Activated CD4-positive, alpha-beta T cell treated with anti-CD3 and anti-CD28 coated beads, Interleukin-10, Interleukin-2, amounts not matched to agents 100 ng/mL and 50 ng/mL, durations not matched to agents 16 hours and 8 hours (primary cell): ENCODE measurements at regions not wholly inside any gene's neighbourhood (a gene's known extent, or its start where the extent isn't known, plus 50 kb on each side); places are given as distances from the start of the nearest gene placed in this dataset.
"Not testable (repeated sequence)": the region's sequence is repeated elsewhere in the genome, so short reads cannot be mapped to it uniquely, and the experiment has no call there.

ENCODE experiments used
- DNase-seq: peaks from one replicate; pipeline ENCODE4 v3.0.0-alpha.2; 2020

- DNase-seq, result no peak
Observed at GRCh38 chr2:52622266-52622665, 1145.3 kb upstream of the CHAC2 start.

- DNase-seq, result no peak
Observed at GRCh38 chr2:52613064-52613463, 1154.5 kb upstream of the CHAC2 start.

GRCh38 chr2:52611759-52612158, 1155.8 kb upstream of the CHAC2 start:
- DNase-seq, result no peak

- no peak for DNase-seq
Observed at GRCh38 chr2:52608030-52608429, 1159.6 kb upstream of the CHAC2 start.

GRCh38 chr2:52597346-52597745, 1170.3 kb upstream of the CHAC2 start:
- DNase-seq, result no peak

- no peak for DNase-seq
Observed at GRCh38 chr2:52594026-52594425, 1173.6 kb upstream of the CHAC2 start.

GRCh38 chr2:52584071-52584470, 1183.5 kb upstream of the CHAC2 start:
- not testable (repeated sequence) for DNase-seq

GRCh38 chr2:52572469-52572894, 1195.1 kb upstream of the CHAC2 start:
- no peak for DNase-seq

GRCh38 chr2:52571380-52572347, 1195.9 kb upstream of the CHAC2 start:
- DNase-seq, result no peak

- no peak for DNase-seq
Observed at GRCh38 chr2:52570716-52571115, 1196.9 kb upstream of the CHAC2 start.

- no peak for DNase-seq
Observed at GRCh38 chr2:52563151-52563550, 1204.5 kb upstream of the CHAC2 start.

- no peak for DNase-seq
Observed at GRCh38 chr2:52558265-52558664, 1209.3 kb upstream of the CHAC2 start.

GRCh38 chr2:52542297-52542696, 1225.3 kb upstream of the CHAC2 start:
- no peak for DNase-seq

GRCh38 chr2:52539026-52539970, 1228.3 kb upstream of the CHAC2 start:
- no peak for DNase-seq

GRCh38 chr2:52537588-52537987, 1230.0 kb upstream of the CHAC2 start:
- DNase-seq, result no peak

GRCh38 chr2:52536929-52537460, 1230.6 kb upstream of the CHAC2 start:
- DNase-seq, result no peak

GRCh38 chr2:52532956-52533355, 1234.6 kb upstream of the CHAC2 start:
- DNase-seq, result no peak

- no peak for DNase-seq
Observed at GRCh38 chr2:52526735-52527134, 1240.9 kb upstream of the CHAC2 start.

GRCh38 chr2:52520644-52521043, 1247.0 kb upstream of the CHAC2 start:
- DNase-seq, result no peak

GRCh38 chr2:52518678-52519077, 1248.9 kb upstream of the CHAC2 start:
- DNase-seq, result no peak

GRCh38 chr2:52512760-52513159, 1254.8 kb upstream of the CHAC2 start:
- DNase-seq, result no peak

GRCh38 chr2:52510432-52510831, 1257.2 kb upstream of the CHAC2 start:
- DNase-seq, result no peak

- DNase-seq, result no peak
Observed at GRCh38 chr2:52502476-52502860, 1265.1 kb upstream of the CHAC2 start.
